ENCODE measurements at regions not wholly inside any gene's neighbourhood (a gene's known extent, or its start where the extent isn't known, plus 50 kb on each side); places are given as distances from the start of the nearest gene placed in this dataset.

DNA sequence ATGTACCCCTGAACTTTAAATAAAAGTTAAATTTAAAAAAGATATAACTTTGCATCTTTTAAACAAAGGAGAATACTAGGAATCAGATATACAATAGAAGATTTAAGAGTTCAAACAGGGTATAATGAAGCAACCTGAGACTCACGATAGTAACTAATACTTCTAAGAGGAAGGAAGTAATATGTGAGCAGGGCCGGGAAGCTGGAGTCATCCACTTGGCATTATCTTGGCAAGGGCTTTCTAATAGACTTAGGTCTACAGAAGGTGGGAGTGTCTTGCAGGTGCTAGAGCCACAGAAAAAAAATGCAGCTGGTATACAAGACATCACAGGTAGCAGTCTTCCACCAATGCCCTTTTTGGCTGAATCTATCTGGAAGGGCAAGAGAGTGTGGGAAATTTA, 231.9 kb downstream of the KCTD12 start:
- DNase-seq = no peak

DNA sequence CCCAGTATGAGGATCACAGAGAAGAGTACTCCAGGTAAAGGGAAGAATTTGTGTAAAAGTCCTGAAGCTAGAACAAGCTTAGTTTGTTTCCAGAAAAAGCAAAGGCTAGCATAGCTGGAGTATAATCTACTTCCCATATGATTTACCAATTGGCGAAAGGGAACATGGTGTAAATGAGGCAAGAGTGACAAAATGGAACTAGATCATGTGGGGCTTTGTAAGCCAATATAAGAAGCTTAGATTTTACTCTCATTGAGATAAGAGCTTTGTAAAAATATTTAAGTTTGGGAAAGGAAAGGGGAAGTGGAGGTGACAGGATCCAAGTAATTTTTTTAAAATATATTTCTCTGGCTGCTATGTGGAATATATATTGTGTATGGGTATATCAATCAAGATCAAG, 234.9 kb downstream of the KCTD12 start:
- no peak for DNase-seq

DNA sequence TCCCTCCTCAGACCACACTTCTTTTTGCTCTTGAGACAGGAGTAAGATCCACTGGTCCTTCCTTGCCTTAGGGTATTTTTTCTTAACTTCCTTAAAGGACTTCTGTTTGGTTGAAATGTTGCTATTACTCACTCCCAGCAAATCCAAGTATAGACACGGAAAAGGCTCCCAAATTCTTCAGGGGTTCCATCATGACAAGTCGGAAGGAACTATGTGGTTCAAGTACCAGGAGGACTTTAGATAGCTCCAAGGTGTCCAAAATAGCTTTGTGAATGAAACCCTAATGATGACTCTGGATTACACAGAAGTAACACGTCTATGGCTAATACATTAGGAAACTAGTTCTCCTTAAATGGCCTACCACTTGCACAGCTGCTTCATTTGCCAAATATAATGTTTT, 238.7 kb downstream of the KCTD12 start:
- no peak for DNase-seq

DNA sequence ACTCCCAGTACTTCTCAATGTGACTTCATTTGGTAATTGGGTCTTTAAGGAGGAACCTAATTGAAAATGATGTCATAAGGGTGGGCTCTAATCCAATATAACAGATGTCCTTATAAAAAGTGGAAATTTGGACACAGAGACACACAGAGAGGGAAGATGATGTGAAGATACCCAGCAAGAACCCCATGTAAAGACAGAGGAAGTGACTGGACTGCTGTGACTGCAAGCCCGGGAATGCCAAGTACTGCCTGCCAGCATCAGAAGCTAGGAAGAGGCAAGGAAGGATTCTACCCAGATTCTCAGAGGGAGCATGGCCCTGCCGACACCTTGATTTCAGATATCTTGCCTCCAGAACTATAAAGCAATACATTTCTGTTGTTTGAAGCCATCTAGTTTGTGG, 239.3 kb downstream of the KCTD12 start:
- no peak for DNase-seq

DNA sequence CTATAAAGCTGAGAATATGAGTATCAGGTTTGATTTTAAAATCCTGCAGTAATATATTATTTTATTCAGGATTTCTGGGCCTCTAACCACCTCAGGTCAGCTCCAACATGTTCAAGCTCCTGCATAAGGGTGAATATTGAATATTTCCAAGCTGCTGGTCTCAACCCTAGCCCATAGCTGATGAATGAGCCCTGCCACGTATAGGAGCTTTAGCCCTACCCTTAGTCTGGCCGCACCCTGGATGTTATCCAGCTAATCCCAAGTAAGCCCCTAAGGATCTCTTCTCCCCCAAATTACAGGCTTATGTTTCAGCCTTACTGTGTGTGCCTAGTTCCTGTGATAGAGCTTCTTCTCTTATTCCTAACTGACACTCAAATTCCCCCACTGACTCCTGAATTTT, 240.6 kb downstream of the KCTD12 start:
- DNase-seq = no peak

DNA sequence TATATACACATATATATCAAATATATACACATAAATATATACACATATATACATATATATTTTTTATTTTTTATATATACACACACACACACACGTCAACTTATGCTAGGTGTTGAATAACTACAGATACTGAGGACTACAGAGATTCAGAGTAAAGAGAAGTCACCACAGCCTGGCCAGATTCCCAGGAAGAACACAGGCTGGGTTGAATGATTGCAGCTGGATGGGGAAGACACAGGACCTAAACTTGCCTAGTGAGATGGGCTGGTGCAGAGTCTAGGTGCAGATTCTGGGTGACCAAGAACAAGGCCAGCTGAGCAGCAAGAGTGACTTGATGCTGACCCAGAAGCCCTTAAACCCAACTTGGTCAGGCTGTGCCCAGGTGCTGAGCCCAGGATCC, 241.3 kb downstream of the KCTD12 start:
- DNase-seq = no peak

DNA sequence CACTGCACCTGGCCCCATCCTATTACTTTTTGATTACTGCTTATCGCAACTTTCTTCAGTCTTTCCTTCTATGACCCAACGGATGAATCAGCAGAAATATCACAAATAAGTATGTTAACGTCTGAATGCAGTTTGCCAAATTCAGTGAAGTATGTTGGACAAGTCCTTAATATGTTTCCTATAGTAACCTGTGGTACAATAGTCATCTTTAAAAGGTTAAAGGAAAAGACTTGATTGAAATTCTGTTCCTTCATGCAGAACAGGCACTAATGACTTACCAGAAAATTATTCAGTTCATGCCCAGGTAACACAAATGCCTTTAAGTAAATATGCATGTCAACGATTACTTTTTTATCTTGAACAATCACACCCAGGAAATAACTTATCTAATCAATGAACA, 242.6 kb downstream of the KCTD12 start:
- DNase-seq = no peak

DNA sequence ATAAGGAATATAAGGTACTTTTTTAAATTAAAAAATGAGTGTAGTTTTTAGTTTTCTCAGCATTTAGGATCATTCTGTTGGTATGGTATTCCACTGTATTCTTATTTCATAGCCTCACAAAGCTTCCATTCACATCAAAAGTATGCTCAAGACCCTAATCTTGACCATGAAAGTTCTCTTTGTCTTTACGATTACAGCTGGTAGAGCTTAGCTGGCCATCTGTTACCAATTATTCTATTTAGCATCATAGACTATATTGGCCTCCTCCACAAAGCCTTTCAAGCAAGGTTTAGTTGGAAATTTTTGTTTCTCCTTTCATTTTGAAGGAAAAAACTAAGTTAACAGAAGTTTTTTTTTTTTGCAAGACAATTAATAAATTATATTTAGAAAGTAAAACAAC, 245.1 kb downstream of the KCTD12 start:
- no peak for DNase-seq

DNA sequence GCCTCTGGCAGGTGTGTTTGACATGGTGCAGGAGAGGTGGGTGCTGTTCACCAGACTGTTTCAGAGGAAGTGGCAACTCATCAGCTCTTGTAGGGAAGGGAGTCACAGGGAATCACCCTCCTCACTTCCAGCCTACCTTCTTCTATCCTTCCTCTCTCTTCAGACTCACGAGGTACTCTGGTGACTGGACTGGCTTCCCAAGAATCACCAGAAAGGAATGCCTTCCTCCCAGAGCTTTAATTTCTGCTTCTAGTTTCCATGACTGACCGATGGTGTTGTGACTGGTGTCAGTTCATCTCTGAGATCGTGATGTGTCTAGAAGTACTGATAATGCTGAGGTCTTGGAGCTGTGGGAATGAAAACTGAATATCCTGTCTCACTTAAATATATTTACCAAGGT, 247.3 kb downstream of the KCTD12 start:
- no peak for DNase-seq

DNA sequence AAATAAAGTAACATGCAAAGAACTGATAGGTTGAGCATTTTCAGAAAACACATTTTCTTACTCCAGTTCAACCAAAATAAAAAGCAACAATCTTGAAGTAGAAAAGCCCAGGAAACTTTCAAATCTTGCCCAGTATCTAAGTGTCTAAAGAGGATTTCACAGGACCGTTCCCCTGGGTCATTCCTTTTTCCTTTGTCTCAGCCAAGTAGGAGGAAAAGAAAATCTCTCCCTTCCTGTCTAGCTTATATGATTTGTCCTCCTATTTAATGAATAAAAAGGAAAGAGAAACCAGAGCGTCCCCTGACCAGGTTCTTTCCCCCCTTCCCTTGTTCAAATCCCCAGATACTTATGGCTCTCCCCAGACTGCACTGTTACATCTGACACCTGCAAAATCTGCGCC, 248.0 kb downstream of the KCTD12 start:
- DNase-seq = no peak

DNA sequence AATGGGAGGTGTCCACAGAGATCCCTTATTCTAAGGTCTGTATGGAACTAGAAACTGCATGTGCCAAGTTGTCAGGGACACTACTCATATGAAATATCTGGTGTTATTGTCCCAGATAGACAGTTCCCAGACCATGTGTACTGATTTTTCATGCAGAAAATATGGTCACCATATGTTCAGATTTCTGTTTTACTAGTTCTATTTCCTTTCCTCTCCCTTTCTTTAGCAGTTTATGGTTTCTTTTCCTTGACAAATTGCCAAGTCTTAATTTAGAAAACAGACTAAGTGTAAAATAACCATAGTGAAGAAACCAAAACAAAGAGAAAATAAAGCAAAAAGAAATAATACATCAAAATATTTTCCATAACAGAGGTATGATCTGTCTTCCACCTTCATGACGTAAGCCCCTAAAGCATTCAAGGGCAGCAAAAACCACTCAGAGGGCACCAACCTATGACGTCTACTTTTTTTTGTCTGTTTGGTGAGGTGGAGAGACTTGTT, 248.5 kb downstream of the KCTD12 start:
- DNase-seq = no peak

DNA sequence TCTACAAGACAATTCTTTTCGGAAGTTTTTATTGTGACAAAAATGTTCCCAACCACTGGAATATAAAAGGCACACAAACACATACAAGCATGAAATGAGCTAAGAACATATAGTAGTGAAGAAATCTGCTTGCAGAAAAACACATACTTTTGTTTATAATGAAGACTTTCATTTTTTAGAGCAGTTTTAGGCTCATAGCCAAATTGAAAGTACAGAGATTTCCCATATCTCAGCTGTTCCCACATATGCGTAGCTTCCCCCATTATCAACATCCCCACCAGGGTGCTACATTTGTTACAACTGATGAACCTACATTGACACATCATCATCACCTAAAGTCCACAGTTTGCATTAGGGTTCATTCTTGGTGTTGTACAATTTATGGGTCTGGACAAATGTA, 249.4 kb downstream of the KCTD12 start:
- no peak for DNase-seq

DNA sequence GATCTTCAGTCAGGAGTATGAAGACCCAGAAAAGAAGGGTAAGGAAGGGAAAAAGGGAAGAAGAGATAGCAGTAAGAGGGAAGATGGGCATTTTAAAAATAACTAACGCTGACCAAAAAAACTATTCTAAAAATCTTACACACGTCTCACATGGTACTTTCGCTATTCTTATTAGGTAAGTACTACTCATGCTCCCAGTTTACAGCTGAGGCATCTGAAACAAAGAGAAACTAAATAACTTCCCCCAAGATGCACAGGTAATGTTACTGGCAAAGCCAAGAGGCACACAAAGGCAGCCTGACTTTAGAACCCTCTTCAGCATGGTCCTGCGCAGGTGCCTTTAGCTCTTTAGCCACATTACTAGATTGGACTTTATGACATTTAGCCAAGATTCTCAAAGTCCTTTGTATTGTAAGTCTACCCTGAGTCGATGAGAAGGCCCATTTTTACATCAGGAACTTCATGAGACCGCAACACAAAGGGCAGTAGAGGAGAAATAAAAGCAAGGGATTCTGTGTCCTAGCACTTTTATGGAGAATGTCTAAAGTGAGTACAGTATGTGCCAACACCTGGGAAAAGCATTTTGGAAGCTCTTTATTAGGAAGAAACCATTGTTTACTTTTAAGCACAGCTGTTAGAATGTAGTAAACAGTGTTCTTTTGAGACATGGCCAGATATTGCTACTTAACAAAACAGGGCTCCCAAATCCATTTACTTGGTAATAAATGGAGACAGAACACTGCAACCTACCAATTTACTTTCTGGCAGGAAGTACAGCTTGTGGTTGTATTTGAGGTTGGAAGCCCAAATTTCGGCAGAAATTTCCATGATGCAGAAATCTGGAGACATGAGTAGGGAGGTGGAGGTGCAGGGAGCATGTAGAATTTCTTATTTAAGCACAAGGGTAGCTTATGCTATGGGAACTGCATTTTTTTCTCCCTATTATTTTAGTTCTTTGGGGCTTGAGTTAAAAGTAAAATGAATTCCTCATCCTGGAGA, 250.7 kb downstream of the KCTD12 start:
- DNase-seq = no peak

DNA sequence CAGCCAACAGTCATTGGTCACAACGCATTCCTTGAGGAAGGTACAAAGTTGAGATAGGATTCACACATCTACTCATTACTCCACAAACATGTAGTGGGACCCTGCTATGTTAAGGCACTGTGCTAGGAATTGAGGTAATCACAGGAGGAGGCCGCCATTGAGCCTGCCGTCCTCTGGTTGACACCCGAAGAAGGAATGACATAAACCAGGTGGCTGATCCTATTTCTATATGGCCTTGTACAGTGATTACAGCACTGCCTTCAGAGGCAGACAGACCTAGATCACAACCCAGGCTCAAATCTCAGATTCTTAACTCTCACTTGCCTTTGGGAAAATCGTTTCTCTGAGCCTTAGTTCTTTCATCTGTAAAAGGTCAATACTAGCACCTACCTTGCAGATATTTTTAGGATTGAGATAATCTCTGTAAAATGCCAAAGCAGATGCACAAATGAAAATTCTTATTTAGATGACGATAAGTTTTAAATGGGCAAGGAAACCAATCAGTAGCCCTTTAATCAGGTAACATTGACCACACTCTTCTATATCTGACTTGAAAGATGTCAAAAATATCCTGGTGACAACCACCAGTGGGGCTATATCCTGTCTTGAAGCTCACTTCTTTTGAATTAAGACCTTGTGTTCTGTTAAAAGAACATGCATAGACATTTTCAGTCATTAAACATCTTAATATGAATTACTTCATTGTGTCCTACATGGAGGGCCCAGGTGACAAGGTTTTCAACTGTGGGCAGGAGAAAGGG, 251.6 kb downstream of the KCTD12 start:
- no peak for DNase-seq

DNA sequence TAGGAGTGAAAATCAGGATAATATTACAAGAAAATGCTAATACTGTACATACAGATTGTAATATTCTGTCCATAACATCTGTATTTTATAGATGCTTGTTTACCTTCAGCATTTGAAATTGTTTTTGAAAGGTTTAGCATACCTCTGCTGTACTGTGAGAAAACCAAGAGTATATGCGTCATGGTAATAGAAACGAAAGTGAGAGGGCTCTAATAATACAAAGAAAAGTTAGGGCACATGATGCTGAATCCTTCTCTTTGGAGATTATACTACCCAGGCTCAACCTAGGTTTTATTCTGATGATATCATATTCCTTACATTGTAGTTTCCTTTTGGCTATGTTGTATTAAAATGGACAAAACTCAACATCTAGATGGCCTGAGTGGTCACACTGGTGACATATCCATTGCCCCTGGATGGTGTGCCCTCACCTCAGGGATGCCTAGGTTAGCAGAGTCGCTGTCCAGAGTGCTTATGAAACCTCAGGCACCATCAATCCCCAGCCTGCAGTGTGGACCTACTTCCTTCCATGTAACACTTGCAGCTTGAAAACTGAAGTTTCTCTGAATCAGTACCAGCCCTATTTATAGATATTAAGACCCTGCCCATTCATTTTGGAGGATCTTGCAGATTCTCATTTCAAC, 253.7 kb downstream of the KCTD12 start:
- DNase-seq = no peak

DNA sequence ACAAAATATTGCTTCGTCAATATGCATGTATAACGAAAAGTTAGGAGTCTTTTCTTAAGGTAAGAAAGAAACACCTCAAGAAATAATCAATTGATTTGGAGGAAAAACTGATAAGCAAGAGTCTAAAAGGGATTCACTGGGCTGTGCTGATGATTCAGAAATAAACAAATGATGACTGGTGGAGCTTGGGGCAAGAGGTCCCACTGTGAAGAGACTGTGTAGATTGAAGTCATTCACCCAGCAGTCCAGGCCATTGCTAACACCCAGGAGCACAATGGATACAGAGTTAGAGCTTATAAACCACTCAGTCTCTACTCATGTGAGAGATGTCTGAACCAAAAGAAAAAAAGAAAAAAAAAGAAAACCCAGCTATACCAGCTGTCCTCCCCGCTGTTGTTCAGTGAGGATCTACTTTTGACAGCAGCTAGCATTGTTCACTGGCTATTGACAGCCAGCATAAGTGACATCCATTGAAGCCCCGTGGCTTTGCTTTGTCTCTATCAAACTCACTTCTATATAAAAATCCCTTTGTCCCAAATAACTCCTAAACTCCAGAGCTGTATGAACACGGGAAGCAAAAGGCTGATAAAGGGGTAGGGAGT, 255.5 kb downstream of the KCTD12 start:
- DNase-seq = no peak

DNA sequence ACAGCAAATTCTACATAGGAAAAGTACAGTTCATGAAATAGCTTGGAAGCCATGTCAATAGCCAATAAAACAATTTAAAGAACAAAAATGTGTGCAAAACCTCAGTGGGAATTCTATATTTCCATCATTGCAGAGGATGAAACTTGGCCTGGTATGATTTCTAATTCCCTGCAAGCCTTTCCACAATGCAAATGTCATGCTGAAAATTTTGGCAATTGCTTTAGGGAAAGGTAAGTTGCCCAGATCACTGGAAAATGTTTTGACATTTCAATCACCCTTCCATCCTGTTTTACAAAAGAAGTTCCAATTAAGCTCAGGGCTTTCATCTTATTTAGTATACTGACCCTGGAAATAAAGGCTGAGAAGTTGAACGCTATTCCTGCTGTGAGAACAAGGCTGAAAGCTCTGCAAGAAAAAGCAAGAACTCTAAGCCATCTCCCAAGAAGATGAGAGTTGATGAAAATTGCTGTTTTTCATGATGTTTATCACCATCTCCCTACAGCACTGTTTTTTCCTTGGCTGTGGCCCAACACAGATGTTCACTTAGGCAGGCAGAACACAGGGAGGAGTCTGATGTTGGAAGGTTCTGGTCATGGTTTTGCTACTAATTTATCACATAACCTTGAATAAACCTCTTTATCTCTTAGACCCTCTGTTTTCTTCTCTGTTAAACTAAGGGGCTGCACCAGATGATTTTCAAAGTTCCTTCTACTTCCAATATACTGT, 263.7 kb downstream of the KCTD12 start:
- no peak for DNase-seq

DNA sequence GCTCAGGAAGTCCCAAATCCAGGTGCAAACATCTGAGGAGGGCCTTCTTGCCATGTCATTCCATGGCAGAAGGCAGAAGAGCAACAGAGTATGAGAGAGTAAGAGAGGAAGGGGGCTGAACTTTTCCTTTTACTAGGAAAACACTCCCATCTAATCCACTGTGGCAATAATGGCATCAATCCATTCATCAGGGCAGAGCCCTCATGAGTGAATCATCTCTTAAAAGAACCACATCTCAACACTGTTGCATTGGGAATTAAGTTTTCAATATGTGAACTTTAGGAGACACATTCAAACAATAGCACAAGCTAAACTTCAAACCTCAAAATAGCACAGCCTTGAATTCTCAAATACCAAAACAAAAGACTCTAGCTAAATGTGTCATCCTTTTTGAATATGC, 264.5 kb downstream of the KCTD12 start:
- DNase-seq = no peak

DNA sequence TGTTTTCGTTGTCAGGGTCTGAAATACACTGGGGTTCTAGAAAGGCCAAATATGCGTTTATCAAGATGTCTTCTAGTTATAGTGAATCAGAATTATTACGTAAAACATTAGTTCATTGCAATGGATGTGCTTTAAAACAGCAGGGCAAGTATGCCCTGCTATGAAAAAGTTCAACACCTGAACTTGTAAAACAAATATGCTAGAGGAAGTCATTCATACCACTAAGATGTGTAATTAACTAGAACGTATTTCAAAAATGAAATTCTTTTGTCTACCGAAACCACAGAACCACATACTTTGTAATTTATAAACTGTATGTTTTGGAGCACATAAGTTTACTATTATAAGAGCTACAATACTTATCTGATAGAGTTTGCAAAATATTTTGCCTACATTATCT, 266.2 kb downstream of the KCTD12 start:
- DNase-seq = no peak

DNA sequence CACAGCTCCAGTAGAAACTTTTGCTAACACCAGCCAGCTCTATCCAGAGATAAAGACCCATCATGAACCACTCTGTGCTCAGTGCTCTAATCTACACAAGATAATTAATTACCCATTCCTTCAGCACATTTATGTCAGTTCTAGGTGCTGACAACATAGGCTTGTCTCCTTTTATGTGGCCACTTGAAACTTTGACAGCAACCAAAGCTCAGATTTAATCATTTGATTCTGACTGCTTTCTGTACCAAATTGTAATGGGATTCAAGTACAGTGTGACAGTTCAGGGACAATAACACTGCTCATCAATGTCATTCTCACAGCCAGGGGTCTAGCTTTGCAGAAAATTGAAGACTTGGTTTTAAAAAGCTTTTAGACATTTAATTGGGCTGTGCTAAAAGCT, 266.6 kb downstream of the KCTD12 start:
- DNase-seq = no peak

DNA sequence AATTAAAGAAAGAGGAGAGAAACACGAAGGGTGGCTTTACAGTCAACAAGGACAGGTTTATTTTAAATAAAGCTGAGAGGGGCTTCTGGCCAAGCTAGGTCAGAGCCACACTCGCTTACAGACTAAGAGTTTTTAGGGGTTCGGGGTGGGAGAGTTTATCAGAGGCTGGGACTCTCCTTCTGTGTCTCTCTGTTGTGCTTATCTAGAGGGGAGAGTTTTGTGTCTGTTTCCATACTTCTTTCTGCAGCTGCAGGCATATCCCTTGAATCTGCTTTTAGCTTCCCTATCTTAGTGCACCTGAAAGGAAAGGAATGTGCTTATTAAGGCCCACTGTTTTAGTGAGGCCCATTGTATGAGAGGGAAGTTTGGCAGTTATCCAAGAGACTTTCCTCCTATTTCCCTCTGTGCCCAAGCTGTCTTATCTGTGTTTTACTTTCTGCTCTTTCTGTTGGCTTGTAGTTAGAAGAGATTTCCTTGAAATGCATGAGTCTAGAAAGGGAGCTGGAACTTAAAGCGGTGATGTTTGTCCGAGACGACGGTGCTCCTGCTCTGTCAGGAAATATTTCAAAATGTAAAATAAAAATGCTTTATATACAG, 275.3 kb downstream of the KCTD12 start:
- no peak for DNase-seq

DNA sequence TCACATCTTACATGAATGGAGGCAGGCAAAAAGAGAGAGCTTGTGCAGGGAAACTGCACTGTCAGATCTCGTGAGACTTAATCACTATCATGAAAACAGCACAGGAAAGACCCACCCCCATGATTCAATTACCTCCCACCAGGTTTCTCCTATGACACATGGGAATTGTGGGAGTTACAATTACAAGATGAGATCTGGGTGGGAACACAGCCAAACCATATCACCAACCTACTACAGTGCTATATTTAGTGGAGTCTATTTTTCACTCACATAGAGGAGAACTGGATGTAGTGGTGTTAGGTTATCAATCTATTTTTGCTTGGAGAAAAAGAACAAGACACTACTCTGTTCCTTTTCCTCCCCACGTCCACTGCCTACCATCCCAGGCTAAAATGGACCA, 276.6 kb downstream of the KCTD12 start:
- no peak for DNase-seq

Measured in activated T-cell treated with anti-CD3 and anti-CD28 coated beads, Interleukin-2, amount 50 U/mL, for 48 hours (primary cell).